Common myeloid progenitor, CD34-positive (primary cell): ENCODE measurements at regions not wholly inside any gene's neighbourhood (a gene's known extent, or its start where the extent isn't known, plus 50 kb on each side); places are given as distances from the start of the nearest gene placed in this dataset.

Experiments used
- CTCF ChIA-PET: fragments of 350-600 bp; sonication (Branson Sonifier 250); formaldehyde crosslinking; loops from one replicate; lab custom pipeline; 2021; ENCODE audit warnings: antibody characterized with exemption; lab: Charles Lee
- POLR2A ChIA-PET: fragments of 350-600 bp; sonication (Branson Sonifier 250); formaldehyde crosslinking; loops from one replicate; lab custom pipeline; 2021; ENCODE audit warnings: antibody characterized with exemption; lab: Charles Lee
- DNase-seq, 3 donors: peaks; one replicate each; pipeline versions ENCODE4 v3.0.0 to v3.0.0-alpha.2; 2013
- H3K27ac ChIP-seq, 2 experiments: 1 replicate in 1 of 2; 2 replicates in 1 of 2; pipeline ENCODE4 v1.7.0; 2013; ENCODE audit warnings: inconsistent platforms in 2 of 2, low read length in 2 of 2, mild to moderate bottlenecking in 2 of 2, low read depth in 1 of 2, moderate library complexity in 1 of 2; ENCODE audit not compliant: severe bottlenecking in 2 of 2, insufficient read depth in 1 of 2, poor library complexity in 1 of 2
- H3K27me3 ChIP-seq, 5 experiments: replicated peaks in 2 of 5; 1 replicate in 3 of 5; 2 replicates in 2 of 5; pipeline versions ENCODE4 v1.6.1 to v1.7.0; 2013; ENCODE audit warnings: low read length in 4 of 5, mild to moderate bottlenecking in 2 of 5, moderate library complexity in 2 of 5, inconsistent platforms in 1 of 5; ENCODE audit not compliant: insufficient read depth in 5 of 5, control insufficient read depth in 4 of 5
- H3K36me3 ChIP-seq, 4 experiments: 1 replicate in 2 of 4; 2 replicates in 2 of 4; pipeline versions ENCODE4 v1.6.1 to v1.7.0; 2013; ENCODE audit warnings: low read length in 3 of 4, control low read depth in 1 of 4, mild to moderate bottlenecking in 1 of 4; ENCODE audit not compliant: control insufficient read depth in 4 of 4, insufficient read depth in 4 of 4
- H3K4me1 ChIP-seq, 4 experiments: 1 replicate in 3 of 4; 2 replicates in 1 of 4; pipeline versions ENCODE4 v1.6.1 to v1.7.1; 2013; ENCODE audit warnings: low read length in 3 of 4, mild to moderate bottlenecking in 3 of 4, control low read depth in 1 of 4, inconsistent platforms in 1 of 4, moderate library complexity in 1 of 4; ENCODE audit not compliant: control insufficient read depth in 4 of 4, insufficient read depth in 4 of 4; ENCODE audit errors: control extremely low read depth in 1 of 4
- H3K4me3 ChIP-seq, 7 experiments: 1 replicate in 4 of 7; 2 replicates in 3 of 7; pipeline versions ENCODE4 v1.5.1 to v1.7.0; 2013; ENCODE audit warnings: mild to moderate bottlenecking in 7 of 7, low read length in 6 of 7, moderate library complexity in 6 of 7, inconsistent platforms in 2 of 7, low read depth in 2 of 7, control low read depth in 1 of 7; ENCODE audit not compliant: insufficient read depth in 4 of 7, control insufficient read depth in 1 of 7; ENCODE audit errors: extremely low read depth in 1 of 7
- H3K9me3 ChIP-seq, 5 experiments: 1 replicate in 4 of 5; 2 replicates in 1 of 5; pipeline versions ENCODE4 v1.6.1 to v1.7.1; 2013; ENCODE audit warnings: low read length in 4 of 5, mild to moderate bottlenecking in 2 of 5, inconsistent platforms in 1 of 5, low read depth in 1 of 5, moderate library complexity in 1 of 5; ENCODE audit not compliant: control insufficient read depth in 4 of 5, insufficient read depth in 2 of 5; ENCODE audit errors: control extremely low read depth in 1 of 5
- WGBS: methylation state at CpG from one replicate; pipeline ENCODE4 v1.1.5; 2013; ENCODE audit not compliant: insufficient coverage; 5-methylcytosine and 5-hydroxymethylcytosine counted together

DNA sequence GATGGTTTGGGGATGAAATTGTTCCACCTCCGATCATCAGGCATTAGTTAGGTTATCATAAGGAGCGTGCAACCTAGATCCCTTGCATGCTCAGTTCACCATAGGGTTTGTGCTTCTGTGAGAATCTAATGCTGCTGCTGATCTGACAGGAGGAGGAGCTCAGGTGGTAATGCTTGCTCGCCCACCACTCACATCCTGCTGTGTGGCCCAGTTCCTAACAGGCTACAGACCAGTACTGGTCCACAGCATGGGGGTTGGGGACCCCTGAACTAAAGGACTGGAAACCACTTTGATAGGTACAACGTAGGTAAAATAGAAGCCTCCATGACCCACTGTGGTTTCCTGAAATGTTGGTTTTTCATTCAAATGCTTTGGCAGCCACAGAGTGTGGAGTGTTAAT is 109.3 kb upstream of the PROKR2 start:
- WGBS = 88% methylated on average over 3 of the region's 4 CpGs
- H3K27ac ChIP-seq = no peak overlapping the region
- H3K27me3 ChIP-seq = peaks cover 0 to 7% (median 0%) of the 10 kb centered on the region in 5 experiments
- peaks cover 0 to 8% (median 0%) of the 10 kb centered on the region in 5 experiments for H3K9me3 ChIP-seq
- H3K36me3 ChIP-seq = no peaks in the 10 kb centered on the region
- no peak overlapping the region for H3K4me3 ChIP-seq
- ChIA-PET POLR2A (no interaction called here), CTCF (interaction anchor here (1.0 kb wide), 1 partner anchor 16 kb away, joined by 3 read pairs; no protein-coding TSS in a partner anchor)
- no peak for DNase-seq
- H3K4me1 ChIP-seq = no peaks in the 10 kb centered on the region

DNA sequence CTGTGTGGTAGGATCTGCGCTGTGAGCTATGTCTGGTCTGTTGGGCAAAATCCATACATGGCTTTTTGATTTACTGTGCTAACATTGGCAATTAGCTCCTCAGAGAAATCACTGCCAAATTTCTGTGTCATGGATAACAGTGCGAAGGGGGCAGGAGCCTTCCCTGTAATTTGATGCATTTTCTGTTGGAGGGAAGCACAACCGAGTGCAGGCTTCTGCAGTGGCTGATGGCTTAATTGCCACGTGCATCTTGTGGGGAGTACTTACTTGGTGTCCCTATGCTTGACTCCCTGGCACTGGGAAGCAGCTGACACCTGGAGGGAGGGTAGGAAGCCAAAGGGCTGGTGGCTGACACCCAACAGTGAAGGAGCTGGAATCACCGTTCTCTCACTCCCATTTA is 99.3 kb upstream of the PROKR2 start:
- Histone ChIP-seq H3K36me3 (no peaks in the 10 kb centered on the region), H3K4me1 (no peaks in the 10 kb centered on the region), H3K27me3 (peaks cover 0 to 6% (median 0%) of the 10 kb centered on the region in 5 experiments), H3K27ac (no peak overlapping the region), H3K9me3 (peaks cover 0 to 3% (median 0%) of the 10 kb centered on the region in 5 experiments), H3K4me3 (no peak overlapping the region)
- ChIA-PET POLR2A (no interaction called here), CTCF (no interaction called here)
- DNase-seq = no peak
- 56% methylated on average over 3 of the region's 5 CpGs for WGBS

DNA sequence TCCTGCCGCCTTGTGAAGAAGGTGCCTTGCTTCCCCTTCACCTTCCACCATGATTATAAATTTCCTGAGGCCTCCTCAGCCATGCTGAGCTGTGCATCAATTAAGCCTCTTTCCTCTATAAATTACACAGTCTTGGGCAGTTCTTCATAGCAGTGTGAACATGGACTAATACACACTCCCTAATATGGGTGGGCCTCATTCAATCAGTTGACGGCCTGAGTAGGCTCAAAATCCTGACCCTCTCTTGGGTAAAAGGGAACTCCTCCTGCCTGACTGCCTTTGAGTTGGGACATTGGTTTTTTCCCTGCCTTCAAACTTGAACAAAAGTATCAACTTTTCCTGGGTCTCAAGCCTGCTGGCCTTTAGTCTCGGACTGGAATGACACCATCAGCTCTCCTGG is 96.6 kb upstream of the PROKR2 start:
- POLR2A ChIA-PET = interaction anchor here (0.5 kb wide), 1 partner anchor 224 kb away, joined by 3 read pairs; no protein-coding TSS in a partner anchor

DNA sequence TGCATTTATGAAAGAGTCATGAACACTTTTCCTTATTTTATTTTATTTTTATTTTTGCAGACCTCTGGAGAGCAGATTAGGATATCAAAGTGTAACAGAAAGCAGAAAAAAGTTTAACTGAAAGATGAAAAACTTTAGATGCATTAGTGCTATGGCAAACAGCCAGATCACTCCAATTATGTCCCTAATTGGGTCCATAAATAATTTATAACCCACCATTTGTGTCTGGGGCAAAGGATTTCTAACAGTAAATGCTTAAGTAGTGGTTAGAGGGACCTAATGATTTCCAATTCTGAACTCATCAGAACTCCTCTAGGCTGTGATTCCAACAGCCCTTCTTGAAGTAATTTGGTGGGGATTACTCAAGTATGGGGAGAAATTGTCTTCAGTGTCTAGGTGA is 93.7 kb upstream of the PROKR2 start:
- POLR2A ChIA-PET = no interaction called here
- no peak for DNase-seq
- H3K27me3 ChIP-seq = peaks cover 0 to 14% (median 3%) of the 10 kb centered on the region in 5 experiments
- no peaks in the 10 kb centered on the region for H3K4me1 ChIP-seq
- H3K36me3 ChIP-seq = no peaks in the 10 kb centered on the region
- H3K9me3 ChIP-seq = peaks cover 0 to 3% (median 0%) of the 10 kb centered on the region in 5 experiments
- H3K27ac ChIP-seq = no peak overlapping the region
- CTCF ChIA-PET = interaction anchor here (1.4 kb wide), 1 partner anchor 9 kb away, joined by 3 read pairs; no protein-coding TSS in a partner anchor
- no peak overlapping the region for H3K4me3 ChIP-seq

More for the DNA sequence above, 96.6 kb upstream of the PROKR2 start:
- no peak for DNase-seq
- Histone ChIP-seq H3K27me3 (peaks cover 0 to 8% (median 3%) of the 10 kb centered on the region in 5 experiments), H3K4me3 (no peak overlapping the region), H3K9me3 (peaks cover 0 to 3% (median 0%) of the 10 kb centered on the region in 5 experiments), H3K27ac (no peak overlapping the region), H3K36me3 (no peaks in the 10 kb centered on the region), H3K4me1 (no peaks in the 10 kb centered on the region)
- CTCF ChIA-PET = interaction anchor here (1.3 kb wide), 1 partner anchor 51 kb away, joined by 3 read pairs; no protein-coding TSS in a partner anchor
- 100% methylated on average over 2 of the region's 3 CpGs for WGBS

DNA sequence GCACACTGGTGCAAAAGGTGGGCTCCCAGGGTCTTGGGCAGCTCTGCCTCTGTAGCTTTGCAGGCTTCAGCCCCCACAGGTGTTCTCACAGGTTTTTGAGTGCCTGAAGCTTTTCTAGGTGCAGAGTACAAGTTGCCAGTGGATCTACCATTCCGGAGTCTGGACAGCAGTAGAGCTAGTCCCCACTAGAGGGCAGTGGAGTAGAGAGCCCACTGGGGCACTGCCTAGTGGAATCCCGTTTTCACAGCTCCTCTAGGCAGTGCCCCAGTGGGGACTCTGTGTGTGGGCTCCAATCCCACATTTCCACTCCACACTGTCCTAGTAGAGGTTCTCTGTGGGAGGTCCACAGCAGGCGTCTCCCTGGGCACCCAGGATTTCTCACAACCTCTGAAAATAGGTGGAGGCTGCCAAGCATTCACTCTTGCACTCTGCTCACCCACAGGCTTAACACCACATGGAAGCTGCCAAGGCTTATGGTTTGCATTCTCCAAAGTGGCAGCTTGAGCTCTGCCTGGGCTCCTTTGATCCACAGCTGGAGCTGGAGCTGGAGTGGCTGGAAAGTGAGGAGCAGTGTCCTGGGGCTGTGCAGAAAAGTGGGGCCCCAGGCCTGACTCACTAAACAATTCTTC is 86.3 kb upstream of the PROKR2 start:
- POLR2A ChIA-PET = interaction anchor here (0.6 kb wide), 1 partner anchor 127 kb away, joined by 3 read pairs; no protein-coding TSS in a partner anchor
- Histone ChIP-seq H3K4me1 (no peaks in the 10 kb centered on the region), H3K27ac (no peak overlapping the region), H3K4me3 (no peak overlapping the region), H3K27me3 (peaks cover 0 to 9% (median 0%) of the 10 kb centered on the region in 5 experiments), H3K9me3 (peaks cover 0 to 4% (median 0%) of the 10 kb centered on the region in 5 experiments), H3K36me3 (no peaks in the 10 kb centered on the region)
- WGBS = 21% methylated on average over 2 of the region's 3 CpGs
- peak; percentile 13 to 48 (median 34) for DNase-seq
- CTCF ChIA-PET = interaction anchor here (0.6 to 1.1 kb wide), 4 partner anchors 11 to 45 kb away, joined by 3 to 4 read pairs (median 4); no protein-coding TSS in a partner anchor

DNA sequence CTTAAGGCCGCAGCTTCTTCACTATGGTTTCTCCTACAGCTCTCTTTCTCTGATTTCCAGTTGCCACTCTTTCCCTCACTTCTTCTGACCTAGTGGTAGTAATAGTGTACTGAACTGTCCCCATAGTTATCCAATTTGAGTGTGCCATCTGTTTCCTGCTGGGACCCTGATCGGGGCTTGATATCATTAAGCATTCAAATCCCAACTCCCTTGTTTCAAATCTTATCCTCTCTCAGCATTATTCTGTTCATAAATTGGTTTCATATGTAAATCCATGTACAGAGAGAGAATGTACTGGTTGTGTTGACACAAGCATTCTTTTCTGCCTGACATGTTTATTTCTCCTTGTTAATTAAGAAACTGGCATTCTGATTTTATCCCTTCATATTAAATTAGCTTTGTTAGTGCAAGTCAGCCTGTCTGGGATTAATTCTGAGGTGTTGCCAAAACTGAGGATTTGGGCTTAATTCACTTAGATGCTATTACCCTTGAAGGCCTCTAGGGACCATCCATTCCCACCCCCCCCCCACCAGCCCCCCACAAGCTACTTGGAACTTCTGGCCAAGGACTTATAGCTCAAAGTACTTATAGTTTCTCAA is 84.6 kb upstream of the PROKR2 start:
- no peaks in the 10 kb centered on the region for H3K36me3 ChIP-seq
- WGBS = no CpG with 5 or more reads among the region's 2 CpGs
- peak in 1 of 3 donors; percentile 5 for DNase-seq
- H3K9me3 ChIP-seq = peaks cover 0 to 4% (median 0%) of the 10 kb centered on the region in 5 experiments
- H3K27ac ChIP-seq = no peak overlapping the region
- H3K4me1 ChIP-seq = no peaks in the 10 kb centered on the region
- ChIA-PET CTCF (interaction anchor here (1.4 kb wide), 2 partner anchors 8 to 9 kb away, joined by 3 read pairs; no protein-coding TSS in a partner anchor), POLR2A (no interaction called here)
- peaks cover 0 to 8% (median 3%) of the 10 kb centered on the region in 5 experiments for H3K27me3 ChIP-seq
- no peak overlapping the region for H3K4me3 ChIP-seq
